ENCODE measurements at regions not wholly inside any gene's neighbourhood (a gene's known extent, or its start where the extent isn't known, plus 50 kb on each side); places are given as distances from the start of the nearest gene placed in this dataset.

DNA sequence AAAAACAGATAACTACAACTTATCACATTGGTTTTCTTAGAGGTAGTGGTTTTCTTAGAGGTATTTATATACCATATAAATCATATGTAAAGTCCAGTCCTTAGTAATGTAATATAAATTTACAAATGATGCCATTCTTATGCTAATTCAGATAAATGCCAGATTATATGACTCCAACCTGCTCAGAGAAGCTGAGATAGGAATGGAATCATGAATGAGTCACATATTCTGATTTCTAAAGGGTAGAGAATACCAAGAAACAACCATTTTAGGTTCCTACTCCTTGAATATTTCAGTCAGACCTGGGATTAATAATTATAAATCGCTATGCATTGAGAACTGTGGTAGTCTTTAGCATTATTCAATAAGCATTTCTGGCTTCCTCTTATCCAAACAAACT, 760.1 kb upstream of the NEGR1 start:
- TF ChIP-seq, protein P1, sequence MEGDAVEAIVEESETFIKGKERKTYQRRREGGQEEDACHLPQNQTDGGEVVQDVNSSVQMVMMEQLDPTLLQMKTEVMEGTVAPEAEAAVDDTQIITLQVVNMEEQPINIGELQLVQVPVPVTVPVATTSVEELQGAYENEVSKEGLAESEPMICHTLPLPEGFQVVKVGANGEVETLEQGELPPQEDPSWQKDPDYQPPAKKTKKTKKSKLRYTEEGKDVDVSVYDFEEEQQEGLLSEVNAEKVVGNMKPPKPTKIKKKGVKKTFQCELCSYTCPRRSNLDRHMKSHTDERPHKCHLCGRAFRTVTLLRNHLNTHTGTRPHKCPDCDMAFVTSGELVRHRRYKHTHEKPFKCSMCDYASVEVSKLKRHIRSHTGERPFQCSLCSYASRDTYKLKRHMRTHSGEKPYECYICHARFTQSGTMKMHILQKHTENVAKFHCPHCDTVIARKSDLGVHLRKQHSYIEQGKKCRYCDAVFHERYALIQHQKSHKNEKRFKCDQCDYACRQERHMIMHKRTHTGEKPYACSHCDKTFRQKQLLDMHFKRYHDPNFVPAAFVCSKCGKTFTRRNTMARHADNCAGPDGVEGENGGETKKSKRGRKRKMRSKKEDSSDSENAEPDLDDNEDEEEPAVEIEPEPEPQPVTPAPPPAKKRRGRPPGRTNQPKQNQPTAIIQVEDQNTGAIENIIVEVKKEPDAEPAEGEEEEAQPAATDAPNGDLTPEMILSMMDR (IDR thresholded peaks at IDR 0.05), result no peak
- no peak for TF ChIP-seq EZH2 (IDR thresholded peaks at IDR 0.05; ENCODE audit: borderline replicate concordance, insufficient read depth, low read depth, low read length, poor library complexity, severe bottlenecking)

All from B cell (primary cell).